ENCODE measurements at regions not wholly inside any gene's neighbourhood (a gene's known extent, or its start where the extent isn't known, plus 50 kb on each side); places are given as distances from the start of the nearest gene placed in this dataset.

DNA sequence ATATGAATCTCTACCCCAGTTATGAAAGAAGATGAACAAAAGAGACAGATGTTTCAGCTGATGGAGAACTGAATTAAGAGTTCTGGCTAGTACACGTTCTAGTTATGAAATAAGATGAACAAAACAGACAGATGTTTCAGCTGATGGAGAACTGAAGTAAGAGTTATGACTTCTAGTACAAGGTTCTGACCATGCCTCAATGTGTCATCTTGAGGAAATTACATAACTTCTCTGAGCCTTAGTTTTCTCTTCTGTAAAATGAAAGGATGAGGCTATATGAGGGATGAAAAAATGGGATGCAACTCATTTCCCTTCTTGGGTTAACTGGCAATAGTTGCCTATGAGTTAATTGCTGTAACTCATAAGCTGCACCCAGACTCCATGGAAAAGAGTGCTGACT is 92.9 kb upstream of the WDR75 start:
- TF ChIP-seq POLR2A (IDR thresholded peaks at IDR 0.05) = no peak
- TF ChIP-seq, protein P1, sequence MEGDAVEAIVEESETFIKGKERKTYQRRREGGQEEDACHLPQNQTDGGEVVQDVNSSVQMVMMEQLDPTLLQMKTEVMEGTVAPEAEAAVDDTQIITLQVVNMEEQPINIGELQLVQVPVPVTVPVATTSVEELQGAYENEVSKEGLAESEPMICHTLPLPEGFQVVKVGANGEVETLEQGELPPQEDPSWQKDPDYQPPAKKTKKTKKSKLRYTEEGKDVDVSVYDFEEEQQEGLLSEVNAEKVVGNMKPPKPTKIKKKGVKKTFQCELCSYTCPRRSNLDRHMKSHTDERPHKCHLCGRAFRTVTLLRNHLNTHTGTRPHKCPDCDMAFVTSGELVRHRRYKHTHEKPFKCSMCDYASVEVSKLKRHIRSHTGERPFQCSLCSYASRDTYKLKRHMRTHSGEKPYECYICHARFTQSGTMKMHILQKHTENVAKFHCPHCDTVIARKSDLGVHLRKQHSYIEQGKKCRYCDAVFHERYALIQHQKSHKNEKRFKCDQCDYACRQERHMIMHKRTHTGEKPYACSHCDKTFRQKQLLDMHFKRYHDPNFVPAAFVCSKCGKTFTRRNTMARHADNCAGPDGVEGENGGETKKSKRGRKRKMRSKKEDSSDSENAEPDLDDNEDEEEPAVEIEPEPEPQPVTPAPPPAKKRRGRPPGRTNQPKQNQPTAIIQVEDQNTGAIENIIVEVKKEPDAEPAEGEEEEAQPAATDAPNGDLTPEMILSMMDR (IDR thresholded peaks at IDR 0.05) = no peak
